MG63 (cell line): ENCODE measurements at regions not wholly inside any gene's neighbourhood (a gene's known extent, or its start where the extent isn't known, plus 50 kb on each side); places are given as distances from the start of the nearest gene placed in this dataset.
"Not testable (repeated sequence)": the region's sequence is repeated elsewhere in the genome, so short reads cannot be mapped to it uniquely, and the experiment has no call there.

Experiments
- DNase-seq: peaks from one replicate; pipeline ENCODE4 v3.0.0-alpha.2; 2020
- H3K27me3 ChIP-seq: fragments of 250-450 bp; sonication (Bioruptor Pico); 2 replicates; pipeline ENCODE4 v1.5.1; 2020; ENCODE audit warnings: mild to moderate bottlenecking, moderate library complexity
- H3K36me3 ChIP-seq: fragments of 250-450 bp; sonication (Bioruptor Pico); 2 replicates; pipeline ENCODE4 v1.5.1; 2020; ENCODE audit warnings: mild to moderate bottlenecking, moderate library complexity
- H3K4me3 ChIP-seq: fragments of 250-450 bp; sonication (Bioruptor Pico); 2 replicates; pipeline ENCODE4 v1.5.1; 2020; ENCODE audit warnings: mild to moderate bottlenecking, moderate library complexity
- H3K9me3 ChIP-seq: fragments of 250-450 bp; sonication (Bioruptor Pico); 2 replicates; pipeline ENCODE4 v1.5.1; 2020; ENCODE audit warnings: mild to moderate bottlenecking, moderate library complexity

DNA sequence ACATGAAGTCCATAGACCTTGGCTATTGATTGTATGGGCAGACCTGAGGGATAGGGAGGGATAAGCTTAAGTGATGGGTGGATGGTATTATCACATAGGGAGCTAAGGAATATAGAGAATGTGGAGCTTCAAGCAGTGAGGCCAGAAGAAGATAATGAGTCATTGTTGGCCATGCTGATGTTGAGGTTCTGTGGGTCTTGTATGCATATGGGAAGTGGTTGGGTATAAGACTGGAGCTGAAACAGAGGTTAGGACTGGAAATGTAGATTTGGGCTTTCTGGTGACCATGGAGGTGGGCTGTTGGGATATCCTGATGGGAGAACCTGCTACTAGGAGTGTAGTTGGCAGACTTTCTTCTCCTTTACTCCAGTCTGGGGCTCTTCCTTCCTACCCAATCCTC, 73.7 kb upstream of the TSC22D1 start:
- H3K36me3 ChIP-seq: no peaks in the 10 kb centered on the region

GRCh38 chr13:44649104-44649428, 72.9 kb upstream of the TSC22D1 start:
- no peak overlapping the region for H3K4me3 ChIP-seq
- H3K27me3 ChIP-seq: no peaks in the 10 kb centered on the region
- H3K9me3 ChIP-seq: no peaks in the 10 kb centered on the region
- no peak for DNase-seq
- H3K36me3 ChIP-seq: no peaks in the 10 kb centered on the region

More for the DNA sequence above, 73.7 kb upstream of the TSC22D1 start:
- DNase-seq: no peak
- Histone ChIP-seq H3K9me3 (no peaks in the 10 kb centered on the region), H3K4me3 (no peak overlapping the region), H3K27me3 (no peaks in the 10 kb centered on the region)

DNA sequence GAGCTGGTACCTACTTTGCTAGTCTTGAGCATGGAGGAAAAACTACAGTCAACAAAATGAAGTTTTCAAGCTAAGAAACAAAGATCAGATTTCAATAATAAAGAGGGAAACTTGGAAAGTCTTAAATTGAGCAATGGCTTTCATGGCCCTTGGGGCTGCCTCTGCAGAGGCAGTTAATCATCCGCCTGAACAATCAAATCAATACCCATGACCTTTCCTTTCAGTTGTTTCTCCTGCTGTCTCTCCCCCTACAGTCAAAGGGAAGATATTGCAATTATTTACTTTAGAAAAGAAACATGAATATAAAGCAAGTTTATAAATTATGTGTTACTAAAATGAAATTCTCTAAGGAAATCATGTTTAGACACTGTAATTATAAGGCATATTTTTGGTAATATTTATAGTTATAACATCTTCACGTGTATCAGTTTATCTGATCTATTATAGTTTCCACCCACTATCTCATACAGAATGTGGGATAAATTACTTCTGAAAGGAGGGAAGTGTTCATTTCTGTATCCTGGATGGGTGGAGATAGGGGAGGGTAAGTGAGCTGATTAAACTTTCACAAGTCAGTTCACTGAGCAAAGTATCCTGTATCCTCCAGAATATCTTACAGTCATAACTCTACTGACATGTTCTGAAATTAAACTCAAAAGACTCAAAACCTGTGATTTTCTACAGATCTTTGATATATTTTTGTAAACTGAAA, 72.4 kb upstream of the TSC22D1 start:
- no peaks in the 10 kb centered on the region for H3K36me3 ChIP-seq
- no peaks in the 10 kb centered on the region for H3K27me3 ChIP-seq
- H3K4me3 ChIP-seq: no peak overlapping the region
- H3K9me3 ChIP-seq: no peaks in the 10 kb centered on the region
- DNase-seq: no peak

GRCh38 chr13:44647560-44647959, 71.4 kb upstream of the TSC22D1 start:
- DNase-seq, H3K36me3 ChIP-seq, H3K9me3 ChIP-seq, H3K27me3 ChIP-seq, H3K4me3 ChIP-seq: not testable (repeated sequence)

- Histone ChIP-seq H3K4me3 (no peak overlapping the region), H3K36me3 (no peaks in the 10 kb centered on the region), H3K27me3 (no peaks in the 10 kb centered on the region), H3K9me3 (no peaks in the 10 kb centered on the region)
- no peak for DNase-seq
Measured at GRCh38 chr13:44646044-44646443, 69.9 kb upstream of the TSC22D1 start.

DNA sequence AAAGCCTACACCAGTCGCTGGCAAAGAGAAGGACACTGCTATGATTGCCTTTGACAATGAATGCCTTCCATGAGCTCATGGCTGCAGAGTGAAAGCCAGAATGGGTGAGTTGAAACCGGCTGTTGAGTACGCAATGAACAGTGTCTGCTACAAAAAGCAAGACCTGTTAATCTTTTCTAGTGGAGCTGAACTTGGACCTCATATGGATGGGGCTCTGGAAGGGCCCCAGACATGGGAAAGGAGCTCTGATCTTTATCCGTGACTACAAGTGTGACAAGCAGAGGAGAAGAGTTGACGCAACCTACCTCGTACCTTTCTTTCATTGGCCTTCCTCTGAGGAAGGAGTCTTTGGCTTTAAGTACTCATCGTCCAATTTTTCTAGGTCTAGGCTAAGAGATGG, 67.1 kb upstream of the TSC22D1 start:
- Histone ChIP-seq H3K4me3 (no peak overlapping the region), H3K9me3 (no peaks in the 10 kb centered on the region), H3K36me3 (no peaks in the 10 kb centered on the region), H3K27me3 (no peaks in the 10 kb centered on the region)
- no peak for DNase-seq

- no peak for DNase-seq
- no peaks in the 10 kb centered on the region for H3K36me3 ChIP-seq
- H3K9me3 ChIP-seq: no peaks in the 10 kb centered on the region
- no peaks in the 10 kb centered on the region for H3K27me3 ChIP-seq
- no peak overlapping the region for H3K4me3 ChIP-seq
Measured at GRCh38 chr13:44637581-44637980, 61.5 kb upstream of the TSC22D1 start.

GRCh38 chr13:44629465-44630183, 53.5 kb upstream of the TSC22D1 start:
- Histone ChIP-seq H3K27me3 (no peaks in the 10 kb centered on the region), H3K9me3 (peaks cover 2% of the 10 kb centered on the region; the same call in 1 of the 2 replicates), H3K4me3 (no peak overlapping the region), H3K36me3 (no peaks in the 10 kb centered on the region)
- peak; percentile 68 for DNase-seq

- H3K27me3 ChIP-seq, H3K36me3 ChIP-seq, DNase-seq, H3K4me3 ChIP-seq, H3K9me3 ChIP-seq: not testable (repeated sequence)
Measured at GRCh38 chr13:44628826-44629225, 52.7 kb upstream of the TSC22D1 start.

DNA sequence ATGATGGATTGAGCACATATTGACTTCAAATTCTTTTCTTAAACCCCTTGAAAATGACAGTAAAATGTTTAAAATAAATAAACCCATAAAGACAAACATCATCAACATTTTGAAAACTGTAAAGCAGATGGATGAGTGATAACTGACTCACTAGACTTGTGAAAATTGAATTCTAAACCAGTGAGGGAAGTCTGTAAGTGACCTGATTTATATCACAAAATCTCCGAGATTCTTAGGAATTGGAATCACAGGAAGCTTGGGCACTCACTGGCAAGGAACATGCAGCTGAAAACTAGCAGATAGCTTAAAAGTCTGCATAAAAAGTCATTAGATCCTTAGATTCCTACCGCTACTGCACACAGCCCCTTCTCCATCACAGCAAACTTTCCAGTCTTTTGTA, 51.3 kb upstream of the TSC22D1 start:
- peak; percentile 49 for DNase-seq
- Histone ChIP-seq H3K36me3 (no peaks in the 10 kb centered on the region), H3K4me3 (no peak overlapping the region), H3K9me3 (peaks cover 2% of the 10 kb centered on the region; the same call in 1 of the 2 replicates), H3K27me3 (no peaks in the 10 kb centered on the region)

DNA sequence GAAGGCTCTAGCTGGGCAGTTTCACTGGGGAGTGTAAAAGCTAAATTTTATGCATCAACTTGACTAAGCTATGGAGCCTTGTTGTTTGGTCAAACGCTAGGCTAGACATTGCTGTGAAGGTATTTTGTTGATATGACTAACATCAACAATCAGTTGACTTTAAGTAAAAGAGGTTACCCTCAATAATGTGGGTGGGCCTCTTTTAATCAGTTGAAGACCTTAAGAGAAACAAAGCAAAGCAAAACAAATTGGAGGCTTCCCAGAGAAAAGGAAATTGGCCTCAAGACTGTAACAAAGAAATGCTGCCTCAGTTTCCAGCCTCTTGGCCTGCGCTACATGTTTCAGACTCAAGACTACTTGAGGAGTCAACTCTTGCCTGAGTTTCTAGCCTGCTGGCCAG, 50.0 kb upstream of the TSC22D1 start:
- no peak for DNase-seq
- Histone ChIP-seq H3K36me3 (no peaks in the 10 kb centered on the region), H3K9me3 (peaks cover 2% of the 10 kb centered on the region; the same call in 1 of the 2 replicates), H3K4me3 (no peak overlapping the region), H3K27me3 (no peaks in the 10 kb centered on the region)
